NCI-H1694 (cell line): ENCODE measurements at regions not wholly inside any gene's neighbourhood (a gene's known extent, or its start where the extent isn't known, plus 50 kb on each side); places are given as distances from the start of the nearest gene placed in this dataset.
"Not testable (repeated sequence)": the region's sequence is repeated elsewhere in the genome, so short reads cannot be mapped to it uniquely, and the experiment has no call there.

Source experiments
- DNase-seq: peaks from one replicate; lab custom pipeline; 2025; lab: John Stamatoyannopoulos, UW

GRCh38 chr6:1201547-1202200 is 110.2 kb upstream of the FOXQ1 start:
- DNase-seq = no peak

DNA sequence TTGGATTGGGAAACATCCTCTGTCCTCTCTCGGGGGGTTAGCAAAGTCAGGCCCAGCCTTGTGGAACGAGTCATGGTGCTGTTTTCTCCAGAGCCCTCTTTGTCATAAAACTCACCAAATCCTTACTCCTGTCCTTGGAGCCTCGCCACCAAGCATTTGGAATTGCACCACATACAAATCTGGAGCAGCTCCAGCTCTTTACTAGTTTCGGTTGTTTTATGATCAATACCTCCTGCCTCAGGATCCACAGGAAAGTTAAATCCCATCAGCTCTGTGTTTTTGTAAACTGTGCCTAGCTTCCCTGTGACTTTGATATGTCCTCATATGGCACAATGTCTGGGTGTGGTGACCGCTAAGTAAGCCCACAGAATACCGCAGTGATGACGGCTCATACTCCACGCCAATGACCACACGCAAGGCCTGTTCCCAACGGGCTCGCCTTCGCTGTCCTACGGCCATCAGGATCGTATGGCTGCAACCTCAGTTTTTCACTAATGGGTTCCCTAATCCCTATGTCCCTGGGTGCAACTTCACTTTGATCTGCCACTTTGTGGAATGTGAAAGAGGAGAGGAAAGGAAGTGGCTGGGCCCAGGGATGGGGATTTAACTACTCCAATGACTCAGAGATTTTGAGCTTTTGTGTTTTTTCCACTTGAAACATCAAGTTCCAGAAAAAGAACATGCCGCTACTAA is 111.3 kb upstream of the FOXQ1 start:
- no peak for DNase-seq

DNA sequence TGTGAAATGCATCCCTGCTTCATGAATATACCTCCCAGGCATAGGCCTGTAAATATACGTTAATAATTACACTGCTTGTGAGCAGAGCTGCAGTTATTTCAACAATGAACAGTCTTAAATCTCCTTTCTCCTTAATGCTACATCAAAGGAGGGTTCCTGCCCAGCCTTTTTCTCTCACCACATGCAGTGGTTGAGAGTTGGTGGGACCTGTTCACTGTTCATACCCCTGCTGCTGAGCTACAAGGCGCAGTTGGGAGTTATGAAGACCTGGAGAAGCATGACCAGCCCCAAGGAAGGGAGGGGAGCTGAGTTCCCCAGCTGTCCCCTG is 111.9 kb upstream of the FOXQ1 start:
- no peak for DNase-seq

DNA sequence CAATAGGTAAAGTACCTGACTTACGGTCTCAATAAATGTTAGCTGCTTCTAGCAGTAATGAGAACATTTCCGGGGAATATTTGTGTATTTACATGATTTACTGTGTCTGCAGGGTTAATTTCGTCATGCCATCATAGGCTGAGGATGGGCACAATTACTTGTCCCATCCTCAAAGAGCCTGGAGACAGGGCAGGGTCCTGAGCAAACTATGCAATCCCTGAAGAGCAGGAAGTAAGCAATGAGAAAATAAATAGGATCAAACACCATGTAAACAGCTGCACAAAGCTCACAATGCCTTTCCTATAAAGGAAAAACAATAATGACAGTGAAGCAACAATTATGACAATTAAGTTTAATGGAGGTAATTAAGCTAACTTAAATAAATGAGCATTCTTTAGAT is 114.6 kb upstream of the FOXQ1 start:
- DNase-seq = no peak

GRCh38 chr6:1191141-1191630 is 120.7 kb upstream of the FOXQ1 start:
- no peak for DNase-seq

DNA sequence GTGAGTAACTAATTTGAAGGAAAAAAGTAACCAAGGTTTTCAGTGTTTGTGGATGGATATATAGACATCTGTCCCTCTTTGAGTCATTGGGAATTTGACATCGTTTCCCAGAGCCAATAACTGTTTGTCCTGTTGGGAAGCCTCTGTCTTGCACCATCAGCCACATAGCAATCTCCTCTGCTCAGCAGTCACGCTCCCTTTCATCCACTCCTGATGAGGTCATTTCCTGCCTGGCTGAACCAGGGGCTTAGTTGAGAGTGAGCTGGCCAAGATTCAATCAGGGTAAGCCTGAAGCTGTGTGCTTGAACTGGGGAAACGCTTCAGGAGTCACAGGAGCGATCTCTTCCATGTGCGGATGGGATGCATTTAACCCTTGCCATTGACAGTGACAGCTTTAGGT is 121.5 kb upstream of the FOXQ1 start:
- no peak for DNase-seq

DNA sequence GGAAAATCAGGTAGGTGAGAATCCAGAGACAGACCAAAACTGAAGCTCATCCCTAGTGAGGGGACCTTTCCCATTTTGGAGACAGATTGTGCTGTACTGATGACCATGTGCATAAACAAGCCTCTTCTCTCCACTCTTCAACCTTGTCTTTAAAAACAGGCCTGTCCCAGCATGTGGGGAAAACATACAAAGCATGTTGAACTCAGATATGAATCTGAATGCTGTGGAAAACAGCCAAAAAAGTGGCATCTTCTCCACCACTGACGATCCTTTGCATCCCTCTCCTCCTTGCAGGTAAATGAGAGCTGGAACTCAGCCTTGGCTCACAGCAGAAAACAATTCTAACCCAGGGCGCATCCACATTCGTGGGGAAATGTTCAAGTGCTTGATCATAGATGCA is 123.7 kb upstream of the FOXQ1 start:
- DNase-seq = no peak

GRCh38 chr6:1187293-1188131 is 124.4 kb upstream of the FOXQ1 start:
- DNase-seq = no peak

GRCh38 chr6:1184318-1184717 is 127.6 kb upstream of the FOXQ1 start:
- DNase-seq = no peak

- DNase-seq = no peak
Observed at GRCh38 chr6:1182722-1183521, 129.0 kb upstream of the FOXQ1 start.

GRCh38 chr6:1181939-1182605 is 129.8 kb upstream of the FOXQ1 start:
- DNase-seq = no peak

DNA sequence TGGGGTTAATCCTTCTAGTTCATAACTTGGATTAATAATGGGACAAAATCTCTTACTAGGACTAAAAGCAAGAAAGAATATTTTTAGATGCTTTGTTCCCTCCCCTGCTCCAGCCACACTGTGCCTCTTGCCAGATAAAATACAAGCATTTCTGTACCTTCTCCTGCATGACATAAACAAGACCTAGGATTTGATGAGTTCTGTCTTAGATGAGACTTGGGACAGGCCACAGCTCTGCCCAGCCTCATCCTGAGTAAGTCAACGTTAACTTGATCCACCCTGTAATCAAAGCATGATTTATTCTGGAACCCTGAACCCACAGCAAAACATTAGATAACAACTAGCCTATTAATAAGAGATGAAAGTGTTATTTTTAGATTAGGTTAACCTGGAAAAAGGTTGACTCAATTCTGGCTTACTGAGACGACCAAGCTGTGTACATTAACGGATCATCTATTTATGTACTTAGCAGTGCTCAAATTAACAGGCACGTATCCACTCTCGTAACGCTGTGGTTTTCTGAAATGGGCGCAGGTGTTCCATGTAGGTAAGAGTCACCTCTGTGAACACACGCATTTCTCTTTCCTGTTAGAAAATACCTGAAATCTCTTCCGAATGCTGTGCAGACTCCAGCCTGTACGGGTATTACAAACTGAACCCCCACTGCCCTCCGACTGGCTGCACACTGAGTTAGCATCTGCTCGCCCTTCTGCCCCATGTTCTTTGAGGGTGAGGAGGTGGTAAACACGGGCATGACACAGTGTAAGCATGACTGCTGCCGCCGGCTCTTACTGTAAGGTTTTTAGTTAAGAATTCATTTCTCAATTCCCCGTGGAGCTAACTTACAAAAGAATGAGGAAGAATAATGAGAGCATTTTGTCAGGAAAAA is 132.1 kb upstream of the FOXQ1 start:
- DNase-seq = no peak

GRCh38 chr6:1178590-1178989 is 133.3 kb upstream of the FOXQ1 start:
- DNase-seq = no peak

GRCh38 chr6:1176567-1176966 is 135.3 kb upstream of the FOXQ1 start:
- DNase-seq = no peak

DNA sequence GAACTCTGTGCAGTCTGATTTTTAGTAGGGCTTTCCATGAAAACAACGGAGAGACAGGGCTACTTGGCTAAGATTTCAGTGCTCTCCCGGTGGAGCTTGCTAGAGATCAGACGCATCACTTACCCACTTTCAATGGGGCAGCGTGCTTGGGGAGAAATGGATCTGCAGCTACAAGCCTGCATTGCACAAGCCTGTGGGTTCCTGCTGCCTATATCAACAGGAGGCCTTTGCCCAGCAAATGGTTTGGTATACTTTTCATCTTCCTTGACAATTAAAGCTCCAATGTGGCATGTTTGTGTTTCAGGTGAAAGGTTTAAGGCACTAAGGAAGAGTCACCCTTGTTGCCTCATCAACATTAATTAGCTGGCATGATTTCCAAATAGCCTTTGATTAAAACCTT is 136.0 kb upstream of the FOXQ1 start:
- no peak for DNase-seq

GRCh38 chr6:1170794-1171193 is 141.1 kb upstream of the FOXQ1 start:
- DNase-seq = no peak

- no peak for DNase-seq
Observed at GRCh38 chr6:1164600-1164999, 147.3 kb upstream of the FOXQ1 start.

- no peak for DNase-seq
Observed at GRCh38 chr6:1163501-1163900, 148.4 kb upstream of the FOXQ1 start.

DNA sequence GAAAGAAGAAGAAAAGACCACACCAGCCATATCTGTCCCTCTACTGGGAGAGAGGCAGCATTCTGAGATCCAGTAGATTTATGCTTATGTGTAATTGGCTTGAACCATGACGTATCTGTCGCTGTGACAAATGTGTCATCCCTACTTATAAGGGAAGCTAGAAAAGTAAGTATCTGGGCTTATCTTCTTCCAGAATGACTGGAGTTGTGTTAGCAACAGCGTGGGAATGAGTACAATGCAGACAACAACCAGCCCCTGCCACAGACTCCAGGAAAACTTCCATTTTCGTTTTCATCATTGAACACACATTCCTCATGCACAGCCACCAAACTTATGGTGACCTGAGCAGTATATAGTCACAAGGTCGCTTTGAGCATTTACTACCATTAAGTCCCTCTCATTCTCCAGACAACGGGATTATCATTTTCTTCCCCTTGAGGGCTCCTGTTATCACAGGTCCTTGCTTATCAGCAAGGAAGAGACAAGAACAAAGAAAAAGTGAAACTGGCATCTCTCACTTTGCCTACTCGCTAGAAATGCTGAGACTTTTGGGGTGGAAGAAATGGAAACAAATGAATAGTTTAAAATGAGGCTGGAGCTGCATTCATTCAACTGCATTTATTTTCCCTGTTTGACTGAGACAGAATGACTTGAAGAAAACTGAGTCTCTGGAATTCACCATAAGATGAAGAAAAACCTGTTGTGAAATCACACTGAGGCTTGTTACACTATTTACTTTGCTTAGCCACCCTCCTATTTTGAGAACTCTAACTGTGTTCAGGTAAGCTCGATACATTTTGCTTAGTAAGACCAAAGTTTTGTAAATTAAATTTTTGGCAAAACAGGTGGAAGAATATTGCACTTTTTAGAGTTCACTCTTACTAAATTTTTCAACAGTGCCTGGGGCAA is 149.3 kb upstream of the FOXQ1 start:
- no peak for DNase-seq

DNA sequence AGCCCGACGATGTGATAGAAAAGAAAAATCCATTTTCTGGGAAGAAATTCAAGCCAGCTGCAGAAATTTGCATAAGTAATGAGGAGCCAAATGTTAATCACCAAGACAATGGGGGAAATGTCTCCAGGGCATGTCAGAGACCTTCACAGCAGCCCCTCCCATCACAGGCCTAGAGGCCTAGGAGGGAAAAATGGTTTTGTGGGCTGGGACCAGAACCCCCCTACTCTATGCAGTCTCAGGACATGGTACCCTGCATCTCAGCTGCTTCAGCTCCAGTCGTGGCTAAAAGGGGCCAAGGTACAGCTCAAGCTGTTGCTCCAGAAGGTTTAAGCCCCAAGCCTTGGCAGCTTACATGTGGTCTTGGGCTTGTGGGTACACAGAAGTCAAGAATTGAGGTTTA is 155.5 kb upstream of the FOXQ1 start:
- not testable (repeated sequence) for DNase-seq
